HG02623 (cell line): ENCODE measurements at regions not wholly inside any gene's neighbourhood (a gene's known extent, or its start where the extent isn't known, plus 50 kb on each side); places are given as distances from the start of the nearest gene placed in this dataset.
"Not testable (repeated sequence)": the region's sequence is repeated elsewhere in the genome, so short reads cannot be mapped to it uniquely, and the experiment has no call there.

ENCODE experiments used
- ATAC-seq: cut with Tn5 transposase; IDR thresholded peaks from one replicate; pipeline ENCODE4 v1.9.1; 2021; ENCODE audit warnings: moderate library complexity; ENCODE audit not compliant: unreplicated experiment

GRCh38 chr12:34402228-34402898 is 380.1 kb downstream of the ALG10 start:
- no peak for ATAC-seq

GRCh38 chr12:34402899-34403705 is 380.8 kb downstream of the ALG10 start:
- ATAC-seq, result no peak

- no peak for ATAC-seq
These were observed 381.5 kb downstream of the ALG10 start for GRCh38 chr12:34403706-34404376.

DNA sequence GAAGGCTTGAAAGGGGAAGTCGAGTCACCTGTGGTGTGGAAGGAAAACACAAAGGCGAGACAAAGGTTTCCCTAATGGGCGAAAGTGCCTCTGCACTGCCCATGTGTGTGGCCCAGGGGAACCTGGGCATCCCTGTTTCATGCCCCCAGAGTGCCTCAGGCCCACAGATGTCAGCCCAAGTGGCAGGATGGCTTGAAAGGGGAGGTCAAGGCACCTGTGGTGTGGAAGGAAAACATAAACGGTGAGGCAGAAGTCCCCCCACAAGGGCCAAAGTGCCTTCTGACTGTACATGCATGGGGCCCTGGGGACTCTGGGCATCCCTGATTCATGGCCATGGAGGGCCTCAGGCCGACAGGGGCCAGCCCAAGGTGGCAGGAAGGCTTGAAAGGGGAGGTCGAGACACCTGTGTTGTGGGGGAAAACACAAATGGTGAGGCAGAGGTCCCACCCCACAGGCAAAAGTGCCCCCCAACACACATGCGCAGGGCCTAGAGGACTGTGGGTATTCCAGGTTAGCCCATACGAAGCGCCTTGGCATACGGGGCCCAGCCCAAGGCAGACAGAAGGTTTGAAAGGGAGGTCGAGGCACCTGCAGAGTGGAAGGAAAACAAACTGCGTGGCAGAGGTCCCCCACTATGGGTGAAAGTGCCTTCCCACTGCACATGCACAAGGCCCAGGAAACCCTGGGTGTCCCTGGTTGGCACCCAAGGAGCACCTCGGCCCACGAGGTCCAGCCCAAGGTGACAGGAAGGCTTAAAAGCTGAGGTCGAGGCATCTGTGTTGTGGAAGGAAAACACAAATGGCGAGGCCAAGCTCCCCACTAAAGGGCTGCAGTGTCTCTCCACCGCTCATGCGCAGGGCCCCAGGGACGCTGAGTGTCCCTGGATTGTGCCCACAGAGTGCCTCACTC is 382.3 kb downstream of the ALG10 start:
- ATAC-seq, result no peak

DNA sequence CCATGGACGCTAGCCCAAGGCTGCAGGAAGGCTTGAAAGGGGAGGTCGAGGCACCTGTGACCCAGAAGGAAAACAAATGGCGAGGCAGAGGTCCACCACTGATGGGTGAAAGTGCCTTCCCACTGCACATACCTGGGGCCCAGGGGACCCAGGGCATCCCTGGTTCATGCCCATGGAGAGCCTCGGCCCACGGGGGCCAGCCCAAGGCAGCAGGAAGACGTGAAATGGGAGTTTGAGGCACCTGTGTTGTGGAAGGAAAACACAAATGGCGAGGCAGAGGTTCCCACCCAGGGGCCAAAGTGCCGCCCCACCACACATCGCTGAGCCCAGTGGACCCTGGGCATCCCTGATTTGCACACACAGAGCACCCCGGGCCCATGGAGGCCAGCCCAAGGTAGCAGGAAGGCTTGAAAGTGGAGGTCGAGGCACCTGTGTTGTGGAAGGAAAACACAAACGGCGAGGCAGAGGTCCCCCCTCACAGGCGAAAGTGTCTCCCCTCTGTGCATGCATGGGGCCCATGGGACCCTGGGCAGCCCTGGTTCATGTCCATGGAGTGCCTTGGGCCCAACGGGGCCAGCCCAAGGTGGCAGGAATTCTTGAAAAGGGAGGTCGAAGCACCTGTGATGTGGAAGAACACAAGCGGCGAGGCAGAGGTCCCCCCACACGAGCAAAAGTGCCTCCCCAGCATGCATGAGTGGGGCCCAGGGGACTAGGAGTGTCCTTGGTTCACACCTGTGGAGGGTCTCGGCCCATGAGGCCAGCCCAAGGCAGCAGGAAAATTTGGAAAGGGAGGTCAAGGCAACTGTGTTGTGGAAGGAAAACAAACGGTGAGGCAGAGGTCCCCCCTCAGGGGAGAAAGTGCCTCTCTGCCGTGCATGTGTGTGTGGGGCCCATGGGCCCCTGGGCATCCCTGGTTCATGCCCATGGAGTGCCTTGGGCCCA is 383.3 kb downstream of the ALG10 start:
- ATAC-seq, result no peak

DNA sequence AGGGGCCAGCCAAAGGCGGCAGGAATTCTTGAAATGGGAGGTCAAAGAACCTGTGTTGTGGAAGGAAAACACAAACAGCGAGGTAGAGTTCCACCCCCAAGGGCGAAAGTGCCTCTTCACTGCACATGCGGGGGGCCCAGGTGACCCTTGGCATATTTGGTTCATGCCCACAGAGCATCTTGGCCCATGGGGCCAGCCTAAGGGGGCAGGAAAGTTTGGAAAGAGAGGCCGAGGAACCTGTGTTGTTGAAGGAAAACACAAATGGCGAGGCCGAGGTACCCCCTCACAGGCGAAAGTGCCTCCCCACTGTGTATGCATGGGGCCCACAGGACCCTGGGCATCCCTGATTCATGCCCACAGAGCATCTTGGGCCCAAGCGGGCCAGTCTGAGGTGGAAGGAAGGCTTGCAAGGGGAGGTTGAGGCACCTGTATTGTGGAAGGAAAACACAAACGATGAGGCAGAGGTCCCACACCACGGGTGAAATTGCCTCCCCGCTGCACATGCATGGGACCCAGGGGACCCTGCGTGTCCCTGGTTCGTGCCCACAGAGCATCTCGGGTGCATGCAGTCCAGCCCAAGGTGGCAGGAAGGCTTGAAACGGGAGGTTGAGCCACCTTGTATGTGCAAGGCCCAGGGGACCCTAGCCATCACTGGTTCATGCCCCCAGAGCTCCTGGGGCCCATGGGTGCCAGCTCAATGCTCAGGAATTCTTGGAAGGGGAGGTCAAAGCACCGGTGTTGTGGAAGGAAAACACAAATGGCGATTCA is 384.1 kb downstream of the ALG10 start:
- no peak for ATAC-seq

DNA sequence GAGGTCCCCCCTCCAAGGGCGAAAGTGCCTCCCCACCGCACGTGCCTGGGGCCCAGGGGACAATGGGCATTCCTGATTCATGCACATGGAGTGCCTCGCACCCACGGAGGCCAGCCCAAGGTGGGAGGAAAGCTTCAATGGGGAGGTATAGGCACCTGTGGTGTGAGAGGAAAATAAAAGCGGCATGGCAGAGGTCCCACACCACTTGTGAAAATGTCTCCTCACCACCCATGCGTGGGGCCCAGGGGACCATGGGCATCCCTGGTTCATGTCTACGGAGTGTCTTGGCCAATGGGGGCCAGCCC is 384.7 kb downstream of the ALG10 start:
- no peak for ATAC-seq

DNA sequence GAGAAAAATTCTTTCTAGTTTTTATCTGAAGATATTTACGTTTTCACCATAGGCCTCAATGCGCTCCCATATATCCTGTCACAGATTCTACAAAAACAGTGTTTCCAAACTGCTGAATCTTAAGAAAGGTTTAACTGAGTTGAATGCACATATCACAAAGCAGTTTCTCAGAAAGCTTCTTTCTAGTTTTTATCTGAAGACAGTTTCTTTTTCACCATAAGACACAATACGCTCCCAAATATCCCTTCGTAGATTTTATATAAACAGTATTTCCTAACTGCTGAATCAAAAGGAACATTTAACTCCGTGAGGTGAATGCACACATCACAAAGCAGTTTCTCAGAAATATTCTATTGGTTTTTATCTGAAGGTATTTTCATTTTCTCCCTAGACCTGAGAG is 385.5 kb downstream of the ALG10 start:
- no peak for ATAC-seq

DNA sequence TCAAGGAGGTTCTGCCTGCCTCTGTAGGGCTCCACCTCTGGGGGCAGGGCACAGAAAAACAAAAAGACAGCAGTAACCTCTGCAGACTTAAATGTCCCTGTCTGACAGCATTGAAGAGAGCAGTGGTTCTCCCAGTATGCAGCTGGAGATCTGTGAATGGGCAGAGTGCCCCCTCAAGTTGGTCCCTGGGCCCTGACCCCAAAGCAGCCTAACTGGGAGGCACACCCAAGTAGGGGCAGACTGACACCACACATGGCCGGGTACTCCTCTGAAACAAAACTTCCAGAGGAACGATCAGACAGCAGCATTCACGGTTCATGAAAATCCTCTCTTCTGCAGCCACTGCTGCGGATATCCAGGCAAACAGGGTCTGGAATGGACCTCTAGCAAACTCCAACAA is 409.2 kb downstream of the ALG10 start:
- ATAC-seq, result not testable (repeated sequence)
